ENCODE measurements at regions not wholly inside any gene's neighbourhood (a gene's known extent, or its start where the extent isn't known, plus 50 kb on each side); places are given as distances from the start of the nearest gene placed in this dataset.

GRCh38 chr6:44676246-44676790, 288.8 kb downstream of the CDC5L start:
- DNase-seq, result no peak

GRCh38 chr6:44676826-44677433, 289.4 kb downstream of the CDC5L start:
- no peak for DNase-seq

GRCh38 chr6:44678252-44678935, 290.9 kb downstream of the CDC5L start:
- DNase-seq, result no peak

- no peak for DNase-seq
These were observed 292.1 kb downstream of the CDC5L start for GRCh38 chr6:44679438-44680201.

- no peak for DNase-seq
These were observed 292.8 kb downstream of the CDC5L start for GRCh38 chr6:44680202-44680720.

GRCh38 chr6:44681761-44682160, 294.3 kb downstream of the CDC5L start:
- no peak for DNase-seq

GRCh38 chr6:44682280-44682679, 294.8 kb downstream of the CDC5L start:
- DNase-seq, result no peak

GRCh38 chr6:44682987-44683779, 295.7 kb downstream of the CDC5L start:
- no peak for DNase-seq

- DNase-seq, result no peak
These were observed 297.7 kb downstream of the CDC5L start for GRCh38 chr6:44685213-44685612.

GRCh38 chr6:44696099-44696498, 308.6 kb downstream of the CDC5L start:
- DNase-seq, result no peak

- no peak for DNase-seq
These were observed 309.2 kb downstream of the CDC5L start for GRCh38 chr6:44696686-44697085.

GRCh38 chr6:44697327-44697726, 309.8 kb downstream of the CDC5L start:
- DNase-seq, result no peak

- DNase-seq, result no peak
These were observed 311.1 kb downstream of the CDC5L start for GRCh38 chr6:44698602-44699001.

- DNase-seq, result no peak
These were observed 311.6 kb downstream of the CDC5L start for GRCh38 chr6:44699082-44699481.

GRCh38 chr6:44699851-44700250, 312.3 kb downstream of the CDC5L start:
- no peak for DNase-seq

GRCh38 chr6:44700422-44700821, 312.9 kb downstream of the CDC5L start:
- DNase-seq, result no peak

- DNase-seq, result no peak
These were observed 313.6 kb downstream of the CDC5L start for GRCh38 chr6:44701038-44701636.

GRCh38 chr6:44701637-44702101, 314.2 kb downstream of the CDC5L start:
- no peak for DNase-seq

- no peak for DNase-seq
These were observed 314.8 kb downstream of the CDC5L start for GRCh38 chr6:44702292-44702691.

GRCh38 chr6:44704240-44705150, 317.0 kb downstream of the CDC5L start:
- DNase-seq, result no peak
